NCI-H69 (cell line): ENCODE measurements at regions not wholly inside any gene's neighbourhood (a gene's known extent, or its start where the extent isn't known, plus 50 kb on each side); places are given as distances from the start of the nearest gene placed in this dataset.
"Not testable (repeated sequence)": the region's sequence is repeated elsewhere in the genome, so short reads cannot be mapped to it uniquely, and the experiment has no call there.

Experiments used
- DNase-seq: peaks from one replicate; lab custom pipeline; 2025; lab: John Stamatoyannopoulos, UW

DNA sequence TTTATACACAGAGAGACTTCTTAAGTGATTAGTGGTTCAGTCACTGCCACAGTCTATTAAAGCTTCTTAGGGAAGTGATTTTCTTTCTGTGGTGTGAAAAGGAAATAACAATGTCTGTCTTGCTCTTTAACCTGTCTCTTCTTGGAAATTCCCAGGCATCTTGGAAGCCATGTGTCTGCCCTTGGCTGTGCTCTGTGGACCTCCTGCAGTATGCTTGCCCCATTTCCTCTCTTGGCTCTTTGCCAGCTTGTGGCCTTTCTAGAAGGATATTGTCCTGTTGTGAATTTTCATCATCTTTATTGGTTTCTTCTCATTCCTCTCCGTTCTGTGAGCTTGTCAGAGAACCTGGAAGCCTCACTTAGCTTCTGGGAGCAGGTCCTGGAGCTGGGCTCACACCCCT is 338.4 kb upstream of the C2CD4B start:
- peak; percentile 48 for DNase-seq

GRCh38 chr15:62505762-62506161 is 340.7 kb upstream of the C2CD4B start:
- DNase-seq, result no peak

DNA sequence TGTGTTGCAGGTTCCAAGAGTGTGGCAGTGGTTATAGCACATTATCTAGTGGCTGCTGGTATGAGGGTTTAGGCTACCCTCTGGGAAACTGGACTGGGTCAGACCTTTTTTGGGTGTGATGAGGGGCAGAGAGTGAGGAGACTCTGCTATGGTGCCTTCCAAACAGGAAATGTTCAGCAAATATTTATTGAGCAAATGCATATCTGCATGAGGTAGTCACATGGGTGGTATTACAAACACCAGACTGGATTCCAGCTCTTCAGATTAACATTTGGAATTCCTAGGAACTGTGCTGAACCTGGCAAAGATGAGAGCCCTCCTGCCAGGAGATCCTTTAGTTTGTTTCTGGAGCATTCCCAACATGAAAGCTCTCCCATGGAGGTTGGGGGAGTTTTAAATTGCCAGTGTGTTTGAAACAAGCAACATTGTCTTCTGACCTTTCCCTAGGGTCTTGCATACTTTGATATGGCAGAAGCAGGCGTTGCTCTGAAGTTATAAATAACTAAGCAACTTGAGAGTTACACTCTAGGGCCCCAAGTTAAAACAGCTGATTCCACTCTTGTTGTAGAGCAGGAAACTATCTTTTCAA is 341.2 kb upstream of the C2CD4B start:
- DNase-seq, result peak; percentile 71

DNA sequence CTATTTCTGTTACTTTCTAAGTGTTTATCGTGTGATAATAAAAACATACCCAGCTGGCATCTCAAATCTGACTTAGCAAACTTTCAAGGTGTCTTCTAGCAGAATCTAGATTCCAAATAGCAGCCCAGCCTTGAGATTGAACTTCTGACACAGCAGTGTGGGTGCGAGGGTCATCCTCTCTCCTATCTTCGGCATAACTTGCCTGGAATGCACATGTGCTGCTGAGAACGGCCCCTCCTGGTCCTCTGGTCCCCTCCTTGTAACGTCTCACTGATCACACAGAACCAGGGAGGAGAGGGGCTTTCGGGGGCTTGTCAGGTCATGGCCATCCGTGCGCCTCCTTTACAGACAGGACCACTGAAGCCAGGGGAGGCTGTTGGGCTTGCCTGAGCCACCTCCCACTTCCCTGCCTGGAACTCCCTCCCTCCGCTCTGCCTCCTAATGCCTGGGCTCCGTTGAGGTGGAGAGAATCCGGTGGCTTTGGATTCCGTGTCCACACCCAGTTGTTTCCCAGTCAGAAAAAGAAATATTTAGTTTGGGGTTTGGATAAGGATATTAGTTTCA is 344.4 kb upstream of the C2CD4B start:
- no peak for DNase-seq

- no peak for DNase-seq
Observed at GRCh38 chr15:62510791-62511190, 345.7 kb upstream of the C2CD4B start.

- DNase-seq, result no peak
Observed at GRCh38 chr15:62512904-62513303, 347.8 kb upstream of the C2CD4B start.

GRCh38 chr15:62513893-62514292 is 348.8 kb upstream of the C2CD4B start:
- no peak for DNase-seq

GRCh38 chr15:62515696-62516395 is 350.8 kb upstream of the C2CD4B start:
- no peak for DNase-seq

GRCh38 chr15:62517541-62517940 is 352.5 kb upstream of the C2CD4B start:
- no peak for DNase-seq

DNA sequence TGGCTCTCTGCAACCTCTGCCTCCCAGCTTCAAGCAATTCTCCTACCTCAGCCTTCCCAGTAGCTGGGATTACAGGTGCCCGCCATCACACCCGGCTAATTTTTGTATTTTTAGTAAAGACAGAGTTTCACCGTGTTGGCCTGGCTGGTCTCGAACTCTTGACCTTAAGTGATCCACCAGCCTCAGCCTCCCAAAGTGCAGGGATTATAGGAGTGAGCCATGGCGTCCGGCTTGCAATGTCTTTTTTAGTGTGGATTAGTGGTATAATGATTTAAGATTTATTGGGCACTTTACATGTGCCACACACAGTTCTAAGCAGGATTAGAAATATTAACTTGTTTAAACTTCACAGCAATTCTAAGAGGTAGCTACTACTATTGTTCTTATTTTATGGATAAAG is 353.6 kb upstream of the C2CD4B start:
- not testable (repeated sequence) for DNase-seq

GRCh38 chr15:62519900-62520299 is 354.8 kb upstream of the C2CD4B start:
- DNase-seq, result no peak

DNA sequence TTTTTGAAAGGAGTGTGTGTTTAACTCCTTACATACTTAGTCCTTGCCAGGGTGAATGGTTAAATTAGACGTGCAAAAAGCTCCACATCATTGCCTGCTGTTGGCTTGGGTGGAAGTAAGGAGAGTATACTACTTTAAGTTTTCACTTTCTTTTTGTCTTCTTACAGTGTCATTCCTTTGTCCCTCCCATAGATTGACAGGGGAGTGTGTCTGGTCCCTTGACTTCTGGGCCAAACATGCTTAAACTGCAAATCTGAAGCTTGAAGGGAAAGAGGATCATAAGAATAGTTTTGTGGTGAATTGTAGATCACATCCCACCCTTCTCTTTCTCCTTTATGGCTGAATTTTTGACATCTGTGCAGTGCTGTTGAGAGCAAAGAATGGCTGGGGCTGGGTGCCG is 355.8 kb upstream of the C2CD4B start:
- no peak for DNase-seq

DNA sequence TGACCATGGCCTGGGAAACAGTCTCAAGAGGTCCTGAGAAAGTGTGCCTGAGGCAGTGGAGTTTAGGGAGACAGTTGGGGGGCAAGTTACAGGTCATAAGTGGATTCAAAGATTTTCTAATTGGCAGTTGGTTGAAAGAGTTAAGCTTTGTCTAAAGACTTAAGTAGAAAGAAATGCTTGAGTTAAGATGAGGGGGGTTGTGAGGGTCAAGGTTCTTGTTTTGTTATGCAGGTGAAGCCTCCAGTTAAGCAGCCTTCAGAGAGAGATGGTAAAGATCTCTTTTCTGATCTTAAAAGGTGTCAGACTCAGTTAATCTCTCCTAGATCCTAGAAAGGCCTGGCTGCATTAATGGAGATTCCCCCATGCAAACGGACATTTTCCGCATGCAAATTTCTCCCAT is 356.3 kb upstream of the C2CD4B start:
- no peak for DNase-seq

DNA sequence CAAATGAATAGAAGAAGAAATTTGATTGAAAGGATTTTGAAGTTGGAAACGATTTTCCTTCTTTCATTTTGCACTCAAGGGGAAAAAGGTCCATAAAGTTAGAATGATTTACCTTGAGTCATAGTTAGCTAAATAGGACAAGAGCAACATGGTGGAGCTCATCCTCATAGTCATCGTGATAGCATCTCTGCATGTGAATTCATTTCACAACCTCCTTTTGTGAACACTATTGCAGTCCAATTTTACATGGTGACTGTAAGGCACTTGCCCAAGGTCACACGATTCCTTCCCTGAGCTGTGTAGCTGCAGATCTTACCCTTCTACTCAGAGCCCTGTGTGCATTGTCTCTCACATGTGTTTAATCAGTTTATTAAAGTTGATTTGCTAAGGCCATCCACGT is 359.8 kb upstream of the C2CD4B start:
- DNase-seq, result no peak

GRCh38 chr15:62527387-62527786 is 362.3 kb upstream of the C2CD4B start:
- DNase-seq, result no peak

GRCh38 chr15:62528505-62528904 is 363.4 kb upstream of the C2CD4B start:
- no peak for DNase-seq

DNA sequence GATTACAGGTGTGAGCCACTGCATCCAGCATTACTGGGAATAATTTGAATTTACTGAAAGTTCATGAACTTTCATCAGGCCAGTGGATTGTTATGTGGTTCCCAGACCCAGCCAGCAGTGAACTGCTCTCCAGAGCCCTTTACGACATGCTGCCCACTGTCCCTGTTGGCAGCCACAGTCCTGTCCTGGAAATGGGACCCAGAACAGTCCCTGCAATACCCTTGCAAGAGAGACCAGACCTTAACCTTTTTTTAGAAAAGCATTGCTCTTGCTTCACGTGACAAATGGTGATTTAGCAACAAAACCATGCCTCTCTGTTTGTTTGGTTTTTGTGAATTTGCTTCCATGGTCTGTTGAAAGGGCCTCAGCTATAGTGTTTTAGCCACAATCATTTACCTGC is 367.3 kb upstream of the C2CD4B start:
- no peak for DNase-seq

DNA sequence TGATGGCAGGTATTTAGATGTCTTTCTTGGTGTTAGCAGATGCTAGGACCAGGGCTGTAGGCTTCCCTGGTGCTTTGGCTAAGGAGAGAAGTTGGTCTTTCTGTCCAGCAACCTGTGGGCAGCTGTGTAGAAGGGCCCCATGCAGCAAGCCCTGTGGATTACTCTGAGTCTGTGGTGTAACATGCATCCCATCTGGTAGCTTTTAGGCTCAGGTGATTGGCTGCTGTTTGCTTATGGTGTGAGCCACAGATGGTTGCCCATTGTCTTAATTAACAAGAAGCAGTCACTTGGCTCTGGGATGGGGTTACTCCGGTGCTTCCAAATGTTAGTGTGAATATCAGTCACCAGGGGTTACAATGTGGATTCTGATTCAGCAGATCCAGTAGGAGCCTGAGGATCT is 368.6 kb upstream of the C2CD4B start:
- peak; percentile 93 for DNase-seq

- DNase-seq, result no peak
Observed at GRCh38 chr15:62534996-62535395, 369.9 kb upstream of the C2CD4B start.

GRCh38 chr15:62539236-62539635 is 374.2 kb upstream of the C2CD4B start:
- DNase-seq, result no peak

DNA sequence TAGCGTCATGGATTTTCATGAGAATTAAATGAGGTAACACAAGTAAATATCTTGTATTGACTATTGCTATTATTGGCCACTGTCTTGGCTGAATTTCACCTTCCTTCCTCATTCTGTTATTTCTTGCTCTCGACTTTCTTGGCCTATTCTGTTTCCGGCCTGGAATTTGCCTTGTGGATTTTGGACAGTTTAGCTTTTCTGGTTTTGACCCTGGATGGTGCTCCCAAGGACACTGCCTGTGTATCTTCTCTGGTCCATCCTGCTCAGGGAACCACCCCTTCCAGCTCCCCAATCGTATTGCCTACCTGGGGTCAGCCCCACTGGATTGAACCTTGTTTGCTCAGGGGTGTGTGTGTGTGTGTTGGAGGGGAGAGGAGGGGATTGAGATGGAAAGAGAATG is 376.2 kb upstream of the C2CD4B start:
- no peak for DNase-seq

GRCh38 chr15:62541846-62542245 is 376.8 kb upstream of the C2CD4B start:
- no peak for DNase-seq

GRCh38 chr15:62544446-62544845 is 379.4 kb upstream of the C2CD4B start:
- DNase-seq, result no peak
